ENCODE measurements at regions not wholly inside any gene's neighbourhood (a gene's known extent, or its start where the extent isn't known, plus 50 kb on each side); places are given as distances from the start of the nearest gene placed in this dataset.

- ATAC-seq: no peak
- TF ChIP-seq ZC3H10 (CRISPR knock-in tag; IDR thresholded peaks at IDR 0.05) (no peak), ESRRG (CRISPR knock-in tag; IDR thresholded peaks at IDR 0.05) (no peak), CREB5 (CRISPR knock-in tag; IDR thresholded peaks at IDR 0.05; ENCODE audit: low read depth) (no peak), SNAI2 (CRISPR knock-in tag; IDR thresholded peaks at IDR 0.05) (no peak), PATZ1 (CRISPR knock-in tag; IDR thresholded peaks at IDR 0.05; ENCODE audit: borderline replicate concordance) (no peak), ZNF70 (CRISPR knock-in tag; IDR thresholded peaks at IDR 0.05) (no peak), PPARA (CRISPR knock-in tag; IDR thresholded peaks at IDR 0.05; ENCODE audit: borderline replicate concordance) (no peak), ARNTL (CRISPR knock-in tag; IDR thresholded peaks at IDR 0.05; ENCODE audit: borderline replicate concordance, low read depth) (no peak), ZFP30 (CRISPR knock-in tag; IDR thresholded peaks at IDR 0.05) (no peak), ISL1 (CRISPR knock-in tag; IDR thresholded peaks at IDR 0.05) (no peak), POU6F1 (CRISPR knock-in tag; IDR thresholded peaks at IDR 0.05; ENCODE audit: borderline replicate concordance, low read depth) (no peak), TOX (CRISPR knock-in tag; IDR thresholded peaks at IDR 0.05; ENCODE audit: borderline replicate concordance) (no peak), CSDC2 (CRISPR knock-in tag; IDR thresholded peaks at IDR 0.05) (no peak), RARB (CRISPR knock-in tag; IDR thresholded peaks at IDR 0.05) (no peak), ZNF8 (CRISPR knock-in tag; IDR thresholded peaks at IDR 0.05) (no peak)
Observed at GRCh38 chr4:33065749-33066148, 2345.6 kb downstream of the PCDH7 start.

- peak; percentile 35 for ATAC-seq
- TF ChIP-seq ZNF70 (CRISPR knock-in tag; IDR thresholded peaks at IDR 0.05) (no peak), ZC3H10 (CRISPR knock-in tag; IDR thresholded peaks at IDR 0.05) (peak; percentile 54; the same call in 1 of the 2 replicates)
Observed at GRCh38 chr4:33067221-33067620, 2347.1 kb downstream of the PCDH7 start.

GRCh38 chr4:33068539-33068938 is 2348.4 kb downstream of the PCDH7 start:
- ATAC-seq: no peak
- TF ChIP-seq ZFP3 (CRISPR knock-in tag; IDR thresholded peaks at IDR 0.05) (no peak), POU6F1 (CRISPR knock-in tag; IDR thresholded peaks at IDR 0.05; ENCODE audit: borderline replicate concordance, low read depth) (no peak), CSRNP3 (CRISPR knock-in tag; IDR thresholded peaks at IDR 0.05) (no peak), OSR1 (CRISPR knock-in tag; IDR thresholded peaks at IDR 0.05) (no peak), GLIS3 (CRISPR knock-in tag; IDR thresholded peaks at IDR 0.05) (no peak), TOX (CRISPR knock-in tag; IDR thresholded peaks at IDR 0.05; ENCODE audit: borderline replicate concordance) (no peak)

GRCh38 chr4:33071535-33071934 is 2351.4 kb downstream of the PCDH7 start:
- ATAC-seq: peak; percentile 57
- TF ChIP-seq ZFP3 (CRISPR knock-in tag; IDR thresholded peaks at IDR 0.05): no peak
- no peak for TF ChIP-seq OSR1 (CRISPR knock-in tag; IDR thresholded peaks at IDR 0.05)
- TF ChIP-seq ZFP30 (CRISPR knock-in tag; IDR thresholded peaks at IDR 0.05): no peak
- TF ChIP-seq CSDC2 (CRISPR knock-in tag; IDR thresholded peaks at IDR 0.05): no peak

Data from SK-N-SH treated with all-trans-retinoic acid at 6 μM for 48 hours (cell line).